ENCODE measurements at regions not wholly inside any gene's neighbourhood (a gene's known extent, or its start where the extent isn't known, plus 50 kb on each side); places are given as distances from the start of the nearest gene placed in this dataset.

DNA sequence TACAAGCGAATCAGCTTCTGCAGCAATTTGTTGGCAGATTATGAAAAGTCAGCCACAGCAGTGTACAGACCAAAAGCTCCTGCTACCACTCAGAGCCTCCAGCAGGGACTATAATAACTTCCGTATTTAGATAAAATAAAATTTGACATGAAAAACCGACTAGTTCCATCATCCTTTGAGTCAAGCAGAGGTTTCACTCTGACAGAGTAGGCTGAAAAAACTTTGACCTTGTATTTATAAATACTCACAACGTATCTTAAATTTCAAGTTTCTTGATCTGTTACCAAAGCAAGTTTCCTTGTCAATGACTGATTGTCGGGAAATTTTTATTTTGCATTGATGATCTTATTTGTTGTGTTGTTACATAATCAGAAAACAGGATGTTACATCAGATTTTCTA lies 283.4 kb downstream of the DAD1 start:
- TF ChIP-seq GATA3 (IDR thresholded peaks at IDR 0.05; ENCODE audit: low read depth, low read length): no peak
- TF ChIP-seq GATA2 (IDR thresholded peaks at IDR 0.05; ENCODE audit: low read depth, low read length): no peak

- TF ChIP-seq GATA2 (IDR thresholded peaks at IDR 0.05; ENCODE audit: low read depth, low read length) (no peak), GATA3 (IDR thresholded peaks at IDR 0.05; ENCODE audit: low read depth, low read length) (no peak)
Observed at GRCh38 chr14:22304326-22304725, 284.7 kb downstream of the DAD1 start.

DNA sequence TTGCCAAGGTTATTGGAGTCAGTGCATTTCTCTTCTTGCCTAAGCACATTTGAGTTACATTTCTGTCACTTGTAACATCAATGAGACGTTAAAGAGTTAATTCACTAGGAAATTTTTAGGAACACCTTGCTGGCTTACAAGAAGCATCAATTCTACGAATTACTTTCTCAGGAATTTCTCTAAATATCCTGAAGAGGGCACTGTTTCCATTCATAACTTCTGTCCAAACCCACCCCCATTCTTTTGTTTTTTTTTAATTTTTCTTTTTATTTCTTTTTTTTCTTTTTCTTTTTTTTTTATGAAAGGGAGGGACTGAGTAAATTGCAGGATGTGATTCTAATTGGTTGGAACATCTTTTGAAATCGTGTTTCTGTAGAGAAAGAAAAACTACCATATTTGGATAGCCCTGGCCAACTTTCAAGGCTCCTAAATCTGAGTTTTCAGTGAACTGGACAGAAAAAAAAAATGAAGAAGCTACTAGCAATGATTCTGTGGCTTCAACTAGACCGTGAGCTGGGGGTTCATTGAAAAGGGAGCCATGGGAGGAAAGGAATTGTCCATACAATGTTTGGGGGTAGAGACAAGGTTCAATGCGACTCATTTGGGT lies 285.3 kb downstream of the DAD1 start:
- TF ChIP-seq GATA2 (IDR thresholded peaks at IDR 0.05; ENCODE audit: low read depth, low read length) (no peak), GATA3 (IDR thresholded peaks at IDR 0.05; ENCODE audit: low read depth, low read length) (no peak)

DNA sequence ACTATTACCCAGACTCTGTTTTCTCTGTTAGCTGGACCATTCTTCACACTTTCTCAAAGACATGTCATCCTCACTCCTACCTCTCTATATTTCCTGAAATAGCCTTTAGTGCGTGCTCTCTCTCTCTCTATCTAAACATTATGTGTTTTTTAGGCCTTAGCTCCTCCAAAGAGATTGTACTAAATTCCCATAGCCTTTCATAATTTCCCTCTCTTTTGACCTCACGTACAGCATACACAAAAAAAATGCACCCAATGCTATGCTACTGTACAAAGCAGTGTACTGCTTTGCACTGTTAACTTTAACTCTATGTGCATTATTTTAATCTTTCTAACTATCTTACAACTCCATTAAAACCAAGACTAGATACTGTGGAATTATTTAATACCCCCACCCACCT lies 288.4 kb downstream of the DAD1 start:
- no peak for TF ChIP-seq GATA2 (IDR thresholded peaks at IDR 0.05; ENCODE audit: low read depth, low read length)
- TF ChIP-seq GATA3 (IDR thresholded peaks at IDR 0.05; ENCODE audit: low read depth, low read length): no peak

DNA sequence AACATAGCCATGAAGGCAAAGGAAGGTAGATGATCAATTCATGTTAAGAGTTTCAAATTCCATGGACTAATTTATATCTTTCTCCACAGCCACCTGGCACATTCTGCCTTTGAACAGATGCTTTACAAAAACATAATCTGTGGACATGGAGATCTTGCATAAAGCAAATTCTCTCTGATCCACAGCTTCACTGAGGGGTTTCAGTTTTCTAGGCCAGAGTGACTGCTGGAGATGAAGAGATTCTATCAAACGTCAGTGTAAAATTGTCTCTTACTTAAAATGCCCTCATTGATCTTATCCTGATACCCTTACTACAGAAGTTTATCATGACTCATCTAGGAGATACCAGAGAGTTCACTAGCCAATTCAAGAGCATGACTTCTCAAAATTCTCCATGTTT lies 291.6 kb downstream of the DAD1 start:
- TF ChIP-seq GATA3 (IDR thresholded peaks at IDR 0.05; ENCODE audit: low read depth, low read length) (no peak), GATA2 (IDR thresholded peaks at IDR 0.05; ENCODE audit: low read depth, low read length) (no peak)

DNA sequence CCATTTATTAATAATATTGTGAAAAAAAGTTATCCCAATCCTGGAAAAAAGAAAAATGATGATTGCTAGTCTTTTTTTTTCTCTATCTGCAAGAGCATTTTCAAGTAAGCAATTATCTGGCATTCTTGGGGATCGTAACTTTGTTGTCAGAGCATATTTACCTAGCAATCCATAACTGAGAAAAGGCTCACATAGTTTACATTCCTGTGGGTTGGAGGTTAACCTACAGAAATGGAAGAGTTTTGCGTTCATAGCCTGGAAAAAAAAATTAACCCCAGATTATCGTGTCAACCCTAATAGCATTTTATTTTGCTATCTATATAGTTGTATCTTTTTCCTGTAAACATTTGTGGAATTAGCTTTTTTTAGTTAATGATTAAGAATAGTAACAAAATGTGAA lies 292.3 kb downstream of the DAD1 start:
- TF ChIP-seq GATA3 (IDR thresholded peaks at IDR 0.05; ENCODE audit: low read depth, low read length): no peak
- no peak for TF ChIP-seq GATA2 (IDR thresholded peaks at IDR 0.05; ENCODE audit: low read depth, low read length)

- TF ChIP-seq GATA3 (IDR thresholded peaks at IDR 0.05; ENCODE audit: low read depth, low read length): no peak
- no peak for TF ChIP-seq GATA2 (IDR thresholded peaks at IDR 0.05; ENCODE audit: low read depth, low read length)
Observed at GRCh38 chr14:22296088-22296487, 292.9 kb downstream of the DAD1 start.

- TF ChIP-seq GATA3 (IDR thresholded peaks at IDR 0.05; ENCODE audit: low read depth, low read length): no peak
- no peak for TF ChIP-seq GATA2 (IDR thresholded peaks at IDR 0.05; ENCODE audit: low read depth, low read length)
Observed at GRCh38 chr14:22291406-22291805, 297.6 kb downstream of the DAD1 start.

GRCh38 chr14:22289570-22289969 lies 299.5 kb downstream of the DAD1 start:
- TF ChIP-seq GATA3 (IDR thresholded peaks at IDR 0.05; ENCODE audit: low read depth, low read length): no peak
- no peak for TF ChIP-seq GATA2 (IDR thresholded peaks at IDR 0.05; ENCODE audit: low read depth, low read length)

DNA sequence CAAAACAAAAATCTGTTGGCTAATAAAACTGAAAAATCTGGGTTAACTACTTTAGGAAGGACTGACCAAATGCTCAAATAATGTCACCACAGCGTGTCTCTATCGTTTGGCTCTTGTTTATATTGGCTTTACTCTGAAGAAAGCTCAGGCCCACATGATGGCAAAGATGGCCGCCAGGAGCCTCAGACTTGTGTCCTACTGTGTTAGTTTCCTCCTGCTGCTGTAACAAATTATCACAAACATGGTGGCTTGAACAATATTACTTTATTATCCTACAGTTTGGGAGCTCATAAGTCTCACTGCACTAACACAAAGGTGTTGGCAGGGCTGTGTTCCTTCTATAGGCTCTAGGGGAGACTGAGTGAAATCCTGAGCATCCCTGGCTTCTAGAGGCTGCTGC lies 303.0 kb downstream of the DAD1 start:
- no peak for TF ChIP-seq GATA2 (IDR thresholded peaks at IDR 0.05; ENCODE audit: low read depth, low read length)
- no peak for TF ChIP-seq GATA3 (IDR thresholded peaks at IDR 0.05; ENCODE audit: low read depth, low read length)

- TF ChIP-seq GATA3 (IDR thresholded peaks at IDR 0.05; ENCODE audit: low read depth, low read length) (no peak), GATA2 (IDR thresholded peaks at IDR 0.05; ENCODE audit: low read depth, low read length) (no peak)
Observed at GRCh38 chr14:22282949-22283348, 306.1 kb downstream of the DAD1 start.

- TF ChIP-seq GATA2 (IDR thresholded peaks at IDR 0.05; ENCODE audit: low read depth, low read length) (no peak), GATA3 (IDR thresholded peaks at IDR 0.05; ENCODE audit: low read depth, low read length) (no peak)
Observed at GRCh38 chr14:22282417-22282816, 306.6 kb downstream of the DAD1 start.

DNA sequence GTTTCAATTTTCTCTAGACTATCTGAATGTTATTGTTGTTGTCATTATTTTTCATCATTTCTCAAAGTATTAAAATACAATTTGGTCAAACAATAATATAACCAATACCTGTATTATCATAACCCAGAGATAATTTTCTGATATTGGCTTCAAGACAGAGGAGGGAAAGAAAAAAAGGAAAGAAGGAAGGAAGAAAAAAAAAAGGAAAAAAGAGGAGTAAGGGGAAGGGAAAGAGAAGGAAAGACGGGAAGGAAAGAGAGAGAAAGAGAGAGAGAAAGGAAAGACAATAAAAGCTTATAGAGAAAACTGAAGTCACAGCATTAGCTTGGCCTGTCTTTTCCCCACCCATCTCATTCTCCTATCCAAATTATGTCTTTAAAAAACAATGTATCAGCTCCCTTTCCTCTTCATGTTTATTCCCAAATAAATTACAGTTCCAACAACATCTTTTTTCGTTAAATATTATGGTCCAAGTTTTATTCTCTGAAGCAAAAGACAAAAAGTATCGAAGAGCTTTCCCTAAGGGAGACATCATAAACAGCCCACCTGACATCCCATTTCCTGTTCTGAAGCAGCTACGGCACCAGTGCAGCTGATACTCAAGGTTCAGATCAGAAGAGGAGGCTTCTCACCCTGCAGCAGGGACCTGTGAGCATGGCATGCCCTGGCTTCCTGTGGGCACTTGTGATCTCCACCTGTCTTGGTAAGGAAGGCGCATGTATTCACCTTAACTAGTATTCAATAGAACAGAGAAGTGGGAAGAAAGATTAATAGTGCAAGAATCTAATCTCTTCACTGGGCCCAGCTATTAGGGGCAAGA lies 308.3 kb downstream of the DAD1 start:
- TF ChIP-seq GATA3 (IDR thresholded peaks at IDR 0.05; ENCODE audit: low read depth, low read length) (no peak), GATA2 (IDR thresholded peaks at IDR 0.05; ENCODE audit: low read depth, low read length) (no peak)

DNA sequence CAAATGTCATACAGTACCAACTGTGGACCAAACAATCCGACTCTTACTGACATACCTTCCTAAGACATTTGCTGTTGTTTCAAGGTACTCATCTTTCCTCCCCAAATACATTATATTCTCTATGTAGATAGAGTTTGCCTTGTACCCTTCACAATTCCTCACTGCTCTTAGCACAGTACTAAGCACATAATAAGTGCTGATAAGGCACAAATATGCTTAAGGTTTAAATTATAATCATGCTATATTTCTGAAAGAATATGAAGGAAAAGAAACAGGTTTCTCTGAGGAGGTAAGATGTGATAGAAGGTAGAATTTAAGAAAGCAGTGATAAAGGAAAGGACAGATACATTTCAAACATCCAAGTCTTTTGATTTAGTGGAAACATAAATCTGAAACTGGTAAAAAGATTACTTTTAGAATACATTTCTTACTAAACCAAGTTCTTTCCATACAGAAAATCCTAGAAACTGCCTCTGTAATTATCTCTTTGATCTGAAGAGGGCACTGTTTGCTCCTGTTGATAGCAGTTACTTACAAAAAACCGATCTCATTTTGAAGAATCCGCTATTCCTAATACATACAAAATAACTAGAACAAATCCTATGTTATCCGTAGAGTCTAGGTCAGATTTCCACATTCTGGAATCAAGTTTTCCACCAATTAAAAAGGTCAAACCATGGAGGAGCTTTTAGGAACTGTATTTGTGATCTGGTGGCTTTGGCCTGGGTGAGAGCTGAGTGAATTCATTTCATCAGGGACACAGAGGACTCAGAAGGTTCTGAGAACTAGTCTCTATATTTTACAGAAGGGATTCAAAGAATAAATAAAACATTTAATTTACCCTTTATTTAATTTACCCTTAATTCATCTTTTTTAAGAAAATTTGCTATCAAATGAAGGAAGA lies 311.9 kb downstream of the DAD1 start:
- no peak for TF ChIP-seq GATA2 (IDR thresholded peaks at IDR 0.05; ENCODE audit: low read depth, low read length)
- no peak for TF ChIP-seq GATA3 (IDR thresholded peaks at IDR 0.05; ENCODE audit: low read depth, low read length)
